OCI-LY7 (cell line): ENCODE measurements at regions not wholly inside any gene's neighbourhood (a gene's known extent, or its start where the extent isn't known, plus 50 kb on each side); places are given as distances from the start of the nearest gene placed in this dataset.

Source experiments
- BruUV-seq: library from RNA; stranded (reverse); fragments of 400-500 nt; replicated peaks from 2 replicates; lab custom pipeline; 2021; lab: Mats Ljungman, UMichigan
- CTCF ChIA-PET: fragments of 300-600 bp; sonication (Branson Sonifier 250); formaldehyde crosslinking; loops from one replicate; lab custom pipeline; 2022; ENCODE audit warnings: antibody characterized with exemption; ENCODE audit not compliant: unreplicated experiment; lab: Charles Lee
- POLR2A ChIA-PET: fragments of 300-600 bp; sonication (Branson Sonifier 250); formaldehyde crosslinking; loops from one replicate; lab custom pipeline; 2022; ENCODE audit warnings: antibody characterized with exemption; lab: Charles Lee
- DNase-seq: peaks from one replicate; pipeline ENCODE4 v3.0.0-alpha.2; 2015; ENCODE audit warnings: low spot score
- H2AFZ ChIP-seq: fragments of 200-600 bp; sonication (generic), shearing (Covaris generic); 2 replicates; pipeline ENCODE4 v1.6.1; 2014; ENCODE audit warnings: mild to moderate bottlenecking, antibody characterized with exemption, low read length, moderate library complexity
- H3K27ac ChIP-seq: fragments of 200-600 bp; sonication (generic); 2 replicates; pipeline ENCODE4 v1.5.1; 2014; ENCODE audit warnings: mixed run types, low read depth, mild to moderate bottlenecking, moderate library complexity, low read length, inconsistent platforms; ENCODE audit not compliant: poor library complexity, severe bottlenecking
- H3K36me3 ChIP-seq: fragments of 200-600 bp; sonication (generic); 2 replicates; pipeline ENCODE4 v1.6.1; 2014; ENCODE audit warnings: mild to moderate bottlenecking, antibody characterized with exemption, low read length, moderate library complexity, mixed read lengths; ENCODE audit not compliant: insufficient read depth
- H3K4me1 ChIP-seq: fragments of 200-600 bp; sonication (generic); 2 replicates; pipeline ENCODE4 v1.5.1; 2014; ENCODE audit warnings: mild to moderate bottlenecking, low read length; ENCODE audit not compliant: insufficient read depth, poor library complexity, severe bottlenecking
- H3K4me2 ChIP-seq: fragments of 200-600 bp; sonication (generic); 2 replicates; pipeline ENCODE4 v1.6.1; 2014; ENCODE audit warnings: mild to moderate bottlenecking, low read length
- H3K4me3 ChIP-seq: fragments of 200-600 bp; sonication (generic); 2 replicates; pipeline ENCODE4 v1.5.1; 2014; ENCODE audit warnings: mild to moderate bottlenecking, low read depth, low read length; ENCODE audit not compliant: poor library complexity, severe bottlenecking
- H3K79me2 ChIP-seq: fragments of 200-600 bp; sonication (generic); 2 replicates; pipeline ENCODE4 v1.6.1; 2016; ENCODE audit warnings: low read depth, mild to moderate bottlenecking, low read length, moderate library complexity, mixed read lengths; ENCODE audit not compliant: insufficient read depth
- H3K9me2 ChIP-seq: fragments of 200-600 bp; sonication (generic); 2 replicates; pipeline ENCODE4 v1.6.1; 2016; ENCODE audit warnings: mild to moderate bottlenecking, low read length, mixed read lengths; ENCODE audit not compliant: insufficient read depth
- H3K9me3 ChIP-seq: fragments of 200-600 bp; sonication (generic); 2 replicates; pipeline ENCODE4 v1.6.1; 2014; ENCODE audit warnings: mild to moderate bottlenecking, mixed run types, low read length, mixed read lengths
- H4K20me1 ChIP-seq: fragments of 200-600 bp; sonication (generic); 2 replicates; pipeline ENCODE4 v1.6.1; 2014; ENCODE audit warnings: mild to moderate bottlenecking, antibody characterized with exemption, low read length, moderate library complexity, mixed read lengths; ENCODE audit not compliant: insufficient read depth
- EZH2phosphoT487 ChIP-seq: fragments of 200-600 bp; sonication (generic); IDR thresholded peaks from 2 replicates; pipeline ENCODE4 v1.6.1; 2018; ENCODE audit warnings: low read depth, borderline replicate concordance, mild to moderate bottlenecking, mixed run types, antibody characterized with exemption, low read length, moderate library complexity, mixed read lengths
- intact Hi-C: fragments of 100-400 bp; cut with micrococcal nuclease; formaldehyde crosslinking; loops from one replicate; pipeline ENCODE4 v1.10.0; 2022; ENCODE audit not compliant: unreplicated experiment
- TF ChIP-seq, protein P1 (sequence below): fragments of 200-600 bp; sonication (generic); conservative IDR thresholded peaks from 2 replicates; pipeline ENCODE4 v1.5.1; 2014; ENCODE audit warnings: mild to moderate bottlenecking, antibody characterized with exemption, low read length, moderate library complexity, mixed read lengths

DNA sequence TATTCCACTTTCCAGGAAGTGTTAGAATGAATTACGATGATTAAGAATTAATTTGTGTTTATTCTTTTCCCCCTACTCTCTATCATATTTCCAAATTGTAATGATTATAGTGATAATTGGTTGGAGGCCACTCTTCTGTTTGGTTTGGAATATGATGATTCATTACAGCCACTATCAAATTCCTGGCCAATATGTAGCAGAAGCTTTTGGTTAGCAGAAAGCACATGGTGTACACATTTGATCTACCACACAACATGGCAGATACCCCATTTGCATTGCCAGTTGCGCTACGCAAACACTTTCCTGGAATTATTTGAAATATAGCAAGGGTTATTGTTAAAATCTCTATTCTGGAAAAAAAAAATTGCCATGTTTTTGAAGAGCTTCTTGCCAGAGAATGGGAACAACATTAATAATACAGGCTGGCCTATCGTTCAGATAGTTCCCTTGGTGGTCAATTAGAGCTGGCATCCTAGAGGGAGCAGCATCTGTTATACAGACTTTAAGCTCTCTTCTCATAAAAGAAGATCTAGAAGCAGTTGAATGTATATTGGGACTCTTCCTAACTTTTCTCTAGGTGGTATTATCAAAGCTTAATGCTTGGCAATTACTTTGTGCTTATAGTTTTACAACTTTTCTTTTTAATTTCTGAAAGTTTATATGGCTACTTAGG, 455.0 kb upstream of the ACTBL2 start:
- CTCF ChIA-PET = no interaction called here
- TF ChIP-seq, protein P1, sequence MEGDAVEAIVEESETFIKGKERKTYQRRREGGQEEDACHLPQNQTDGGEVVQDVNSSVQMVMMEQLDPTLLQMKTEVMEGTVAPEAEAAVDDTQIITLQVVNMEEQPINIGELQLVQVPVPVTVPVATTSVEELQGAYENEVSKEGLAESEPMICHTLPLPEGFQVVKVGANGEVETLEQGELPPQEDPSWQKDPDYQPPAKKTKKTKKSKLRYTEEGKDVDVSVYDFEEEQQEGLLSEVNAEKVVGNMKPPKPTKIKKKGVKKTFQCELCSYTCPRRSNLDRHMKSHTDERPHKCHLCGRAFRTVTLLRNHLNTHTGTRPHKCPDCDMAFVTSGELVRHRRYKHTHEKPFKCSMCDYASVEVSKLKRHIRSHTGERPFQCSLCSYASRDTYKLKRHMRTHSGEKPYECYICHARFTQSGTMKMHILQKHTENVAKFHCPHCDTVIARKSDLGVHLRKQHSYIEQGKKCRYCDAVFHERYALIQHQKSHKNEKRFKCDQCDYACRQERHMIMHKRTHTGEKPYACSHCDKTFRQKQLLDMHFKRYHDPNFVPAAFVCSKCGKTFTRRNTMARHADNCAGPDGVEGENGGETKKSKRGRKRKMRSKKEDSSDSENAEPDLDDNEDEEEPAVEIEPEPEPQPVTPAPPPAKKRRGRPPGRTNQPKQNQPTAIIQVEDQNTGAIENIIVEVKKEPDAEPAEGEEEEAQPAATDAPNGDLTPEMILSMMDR = no peak
- no peak for TF ChIP-seq EZH2phosphoT487
- Histone ChIP-seq H3K36me3 (no peaks in the 10 kb centered on the region), H4K20me1 (no peaks in the 10 kb centered on the region), H3K4me1 (no peaks in the 10 kb centered on the region), H3K27ac (no peak overlapping the region), H3K9me3 (no peaks in the 10 kb centered on the region), H3K4me3 (no peak overlapping the region), H3K79me2 (no peaks in the 10 kb centered on the region), H3K4me2 (no peak overlapping the region), H2AFZ (no peak overlapping the region), H3K9me2 (no peaks in the 10 kb centered on the region)
- BruUV-seq = no TSS peak
- POLR2A ChIA-PET = no interaction called here
- no peak for DNase-seq
- intact Hi-C loops = no loop called here

DNA sequence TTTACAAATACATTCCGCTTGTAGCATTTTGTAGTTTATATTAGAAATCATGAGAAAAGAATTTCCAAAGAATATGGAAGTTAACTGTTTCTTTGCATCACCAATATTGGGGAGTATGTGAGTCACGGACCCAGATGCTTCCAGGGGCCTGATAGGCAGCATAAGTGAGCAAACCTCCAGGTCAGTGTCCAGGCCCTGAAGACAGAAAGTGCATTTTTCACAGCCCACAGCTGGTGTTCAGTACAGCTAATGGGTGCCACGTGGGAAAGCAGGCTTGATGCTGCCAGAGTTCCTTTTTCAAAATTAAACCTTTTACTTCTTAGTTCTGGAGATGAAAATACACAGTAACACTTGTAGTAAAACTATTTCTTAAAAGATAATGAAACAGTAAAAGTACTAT, 454.4 kb upstream of the ACTBL2 start:
- no peak overlapping the region for H3K27ac ChIP-seq
- intact Hi-C loops = no loop called here
- no peak overlapping the region for H2AFZ ChIP-seq
- TF ChIP-seq, protein P1 = no peak
- no peak for TF ChIP-seq EZH2phosphoT487
- H3K4me1 ChIP-seq = no peaks in the 10 kb centered on the region
- no TSS peak for BruUV-seq
- no peaks in the 10 kb centered on the region for H3K36me3 ChIP-seq
- H3K79me2 ChIP-seq = no peaks in the 10 kb centered on the region
- H3K4me3 ChIP-seq = no peak overlapping the region
- H4K20me1 ChIP-seq = no peaks in the 10 kb centered on the region
- no peak for DNase-seq
- H3K4me2 ChIP-seq = no peak overlapping the region
- ChIA-PET POLR2A (no interaction called here), CTCF (no interaction called here)
- no peaks in the 10 kb centered on the region for H3K9me2 ChIP-seq
- H3K9me3 ChIP-seq = no peaks in the 10 kb centered on the region

DNA sequence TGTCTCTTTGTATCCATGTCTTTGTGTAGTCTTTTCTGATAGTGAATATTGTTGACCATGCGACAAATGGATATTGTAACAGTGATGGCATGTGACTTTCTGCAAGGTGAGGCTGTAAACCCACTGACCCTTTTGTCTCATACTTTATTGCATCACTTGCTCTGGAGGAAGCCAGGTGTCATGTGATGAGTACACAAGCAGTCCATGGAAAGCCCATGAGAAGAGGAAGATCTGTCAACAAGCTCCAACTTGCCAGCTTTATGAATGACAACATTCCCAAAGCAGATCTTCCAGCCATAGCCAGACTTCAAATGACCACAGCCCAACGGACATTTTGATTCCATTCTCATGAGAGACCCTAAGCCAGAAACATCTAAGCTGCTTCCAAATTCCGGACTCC, 450.1 kb upstream of the ACTBL2 start:
- no peak overlapping the region for H2AFZ ChIP-seq
- TF ChIP-seq, protein P1 = no peak
- TF ChIP-seq EZH2phosphoT487 = no peak
- H3K4me2 ChIP-seq = no peak overlapping the region
- ChIA-PET POLR2A (interaction anchor here (0.6 kb wide), 1 partner anchor 13 kb away, joined by 5 read pairs; no protein-coding TSS in a partner anchor), CTCF (no interaction called here)
- BruUV-seq = no TSS peak
- H4K20me1 ChIP-seq = no peaks in the 10 kb centered on the region
- H3K9me3 ChIP-seq = no peaks in the 10 kb centered on the region
- H3K79me2 ChIP-seq = no peaks in the 10 kb centered on the region
- intact Hi-C loops = no loop called here
- no peaks in the 10 kb centered on the region for H3K4me1 ChIP-seq
- H3K4me3 ChIP-seq = no peak overlapping the region
- H3K27ac ChIP-seq = no peak overlapping the region
- H3K9me2 ChIP-seq = no peaks in the 10 kb centered on the region
- DNase-seq = no peak
- no peaks in the 10 kb centered on the region for H3K36me3 ChIP-seq
